MG63 (cell line): ENCODE measurements at regions not wholly inside any gene's neighbourhood (a gene's known extent, or its start where the extent isn't known, plus 50 kb on each side); places are given as distances from the start of the nearest gene placed in this dataset.

Experiments
- DNase-seq: peaks from one replicate; pipeline ENCODE4 v3.0.0-alpha.2; 2020
- H3K27me3 ChIP-seq: fragments of 250-450 bp; sonication (Bioruptor Pico); 2 replicates; pipeline ENCODE4 v1.5.1; 2020; ENCODE audit warnings: mild to moderate bottlenecking, moderate library complexity
- H3K36me3 ChIP-seq: fragments of 250-450 bp; sonication (Bioruptor Pico); 2 replicates; pipeline ENCODE4 v1.5.1; 2020; ENCODE audit warnings: mild to moderate bottlenecking, moderate library complexity
- H3K4me3 ChIP-seq: fragments of 250-450 bp; sonication (Bioruptor Pico); 2 replicates; pipeline ENCODE4 v1.5.1; 2020; ENCODE audit warnings: mild to moderate bottlenecking, moderate library complexity
- H3K9me3 ChIP-seq: fragments of 250-450 bp; sonication (Bioruptor Pico); 2 replicates; pipeline ENCODE4 v1.5.1; 2020; ENCODE audit warnings: mild to moderate bottlenecking, moderate library complexity

DNA sequence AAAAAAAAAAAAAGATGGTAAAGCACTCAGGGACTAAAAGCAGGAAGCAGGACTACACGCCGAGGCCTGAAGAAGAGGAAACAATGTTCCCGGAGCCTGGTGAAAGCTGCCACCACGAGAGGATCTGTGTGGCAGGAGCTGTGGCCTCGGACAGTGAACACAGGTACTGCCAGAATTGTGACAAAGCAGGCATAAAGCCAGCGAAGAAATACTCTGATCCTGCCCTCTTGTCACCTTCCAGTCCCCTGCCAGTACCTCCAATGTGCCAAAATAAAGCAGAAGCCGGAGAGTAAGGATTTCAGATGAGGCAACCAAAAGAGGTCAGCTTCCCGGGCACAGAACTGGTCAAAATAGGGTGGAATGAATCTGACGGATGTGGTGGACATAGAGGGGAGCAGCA is 211.5 kb upstream of the TARS1 start:
- Histone ChIP-seq H3K36me3 (no peaks in the 10 kb centered on the region; the same call in 1 of the 2 replicates), H3K4me3 (no peak overlapping the region), H3K27me3 (no peaks in the 10 kb centered on the region), H3K9me3 (peaks cover 4% of the 10 kb centered on the region)
- DNase-seq, result no peak

DNA sequence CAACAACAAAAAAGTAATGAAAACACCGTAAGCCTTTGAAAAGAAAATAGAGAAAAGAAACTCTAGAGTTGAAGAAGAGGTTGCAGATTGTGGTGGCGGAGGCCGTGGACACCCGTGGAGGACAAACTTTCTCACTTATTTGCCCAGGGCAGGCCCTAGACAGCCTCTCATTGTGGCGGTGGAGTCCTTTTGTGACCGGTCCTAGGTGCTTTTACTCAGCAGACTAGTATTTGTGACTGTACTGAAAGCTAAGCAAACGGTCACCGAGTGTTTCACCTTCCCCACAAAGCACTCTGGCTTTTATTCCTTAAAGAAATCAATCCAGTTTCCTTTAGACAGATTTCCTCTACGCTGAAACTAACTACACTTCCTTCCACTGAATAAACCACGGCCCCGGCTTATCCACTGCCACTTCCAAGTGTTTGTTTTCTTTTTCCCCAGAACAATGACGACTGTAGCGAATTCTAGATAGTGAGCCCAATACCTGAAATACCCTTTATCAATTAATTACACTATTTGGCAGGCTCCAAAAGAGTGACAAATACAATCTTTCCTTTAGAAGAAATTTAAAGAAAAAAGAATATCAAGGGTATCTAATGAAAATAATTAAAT is 210.2 kb upstream of the TARS1 start:
- no peaks in the 10 kb centered on the region for H3K27me3 ChIP-seq
- no peak for DNase-seq
- no peak overlapping the region for H3K4me3 ChIP-seq
- no peaks in the 10 kb centered on the region; the same call in 1 of the 2 replicates for H3K36me3 ChIP-seq
- peaks cover 4% of the 10 kb centered on the region for H3K9me3 ChIP-seq

DNA sequence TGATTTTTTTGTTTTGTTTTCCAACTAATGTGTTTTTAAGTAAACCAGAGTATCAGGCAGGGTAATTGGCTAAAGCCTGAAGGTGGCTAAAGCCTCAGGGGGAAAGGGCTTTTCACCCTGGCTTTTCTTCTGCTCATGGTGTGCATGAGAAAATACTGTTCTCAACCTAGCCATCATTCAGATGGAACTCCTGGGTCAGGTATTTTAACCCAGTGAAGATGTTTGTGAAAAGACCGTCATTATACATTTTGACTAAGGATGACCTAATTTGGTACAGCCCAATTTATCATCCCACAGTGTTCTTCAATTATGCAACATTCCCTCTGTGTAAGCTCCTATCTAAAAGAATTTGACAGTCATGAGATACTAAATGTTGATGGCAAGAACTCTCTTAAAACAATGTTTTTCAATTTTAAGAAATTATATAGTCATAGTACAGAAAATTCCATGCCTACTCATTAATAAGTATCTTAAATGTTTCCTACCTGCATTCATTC is 209.5 kb upstream of the TARS1 start:
- H3K4me3 ChIP-seq, result no peak overlapping the region
- H3K27me3 ChIP-seq, result no peaks in the 10 kb centered on the region
- DNase-seq, result no peak
- H3K36me3 ChIP-seq, result no peaks in the 10 kb centered on the region
- peaks cover under 1% of the 10 kb centered on the region for H3K9me3 ChIP-seq

DNA sequence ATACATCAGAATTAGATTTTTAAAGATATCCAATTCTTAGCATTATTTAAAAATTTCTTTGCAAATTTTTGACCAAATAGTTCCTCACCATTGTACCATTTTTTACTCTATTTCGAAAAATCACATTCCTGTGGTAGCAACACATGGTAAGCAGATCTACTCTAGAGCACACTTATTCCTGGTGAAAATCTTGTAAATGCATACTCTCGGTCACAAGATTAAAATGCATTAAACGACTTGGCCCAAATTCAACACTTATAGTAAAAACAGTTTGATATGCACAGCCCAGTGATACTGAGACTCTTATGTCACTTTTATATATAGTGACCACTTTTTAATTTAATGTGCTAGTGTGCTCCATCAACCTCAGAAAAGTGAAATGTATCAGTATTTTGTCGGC is 208.8 kb upstream of the TARS1 start:
- Histone ChIP-seq H3K9me3 (no peaks in the 10 kb centered on the region), H3K36me3 (no peaks in the 10 kb centered on the region), H3K4me3 (no peak overlapping the region), H3K27me3 (no peaks in the 10 kb centered on the region)
- no peak for DNase-seq

DNA sequence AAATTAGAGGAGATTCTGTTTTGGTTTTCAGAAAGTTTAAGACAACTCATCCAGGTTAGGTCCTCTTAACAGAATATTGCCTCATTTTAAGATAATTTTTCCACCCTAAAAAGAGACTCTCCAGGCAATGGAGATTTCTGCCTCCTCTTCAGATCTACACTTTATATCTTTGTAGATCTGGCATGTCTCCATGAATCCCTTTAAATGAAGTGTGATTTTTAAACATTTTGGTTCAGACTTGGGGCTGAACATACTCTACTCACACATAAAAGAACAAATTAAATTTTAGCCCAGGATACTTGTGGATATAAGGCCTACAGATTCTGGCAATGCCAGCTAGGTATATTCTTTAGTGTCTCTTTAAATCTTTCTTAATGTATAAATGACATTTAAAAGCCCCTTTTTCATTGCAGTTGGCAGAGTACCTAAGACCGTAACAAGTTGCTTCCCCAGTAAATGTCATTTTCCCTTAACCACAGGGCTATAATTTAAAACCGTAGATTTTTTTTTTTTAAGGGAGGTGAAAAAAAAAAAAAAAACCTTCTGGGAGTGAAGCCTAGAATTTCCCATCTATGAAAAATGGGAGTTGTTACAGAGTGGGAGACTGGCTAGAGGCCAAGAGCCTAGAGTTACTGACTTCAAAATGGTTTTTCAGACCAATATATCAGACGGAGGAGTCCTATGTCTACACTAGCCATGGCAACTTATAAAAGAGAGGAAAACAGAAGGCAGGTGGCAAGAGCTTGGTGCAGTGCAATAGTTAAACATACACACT is 207.8 kb upstream of the TARS1 start:
- Histone ChIP-seq H3K27me3 (no peaks in the 10 kb centered on the region), H3K36me3 (no peaks in the 10 kb centered on the region), H3K9me3 (no peaks in the 10 kb centered on the region), H3K4me3 (no peak overlapping the region)
- no peak for DNase-seq

DNA sequence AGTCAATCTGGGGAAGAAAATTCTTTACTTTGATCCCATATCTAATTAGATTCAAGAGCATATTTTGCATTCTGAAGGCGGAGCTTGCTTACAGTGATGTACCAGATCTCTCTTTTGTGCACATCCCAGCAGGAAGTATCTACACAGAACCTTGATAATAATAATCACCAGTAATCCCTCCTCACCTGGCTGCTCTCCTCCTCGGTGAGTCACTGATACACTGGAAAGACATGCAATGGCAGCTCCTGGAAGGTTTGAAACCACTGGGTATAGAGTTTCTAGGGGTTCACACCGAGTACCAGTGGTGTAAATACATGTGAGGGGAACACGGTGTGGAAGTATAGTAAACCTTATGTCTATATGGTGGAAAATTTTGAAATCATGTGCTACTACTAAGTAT is 205.5 kb upstream of the TARS1 start:
- Histone ChIP-seq H3K9me3 (no peaks in the 10 kb centered on the region), H3K36me3 (no peaks in the 10 kb centered on the region), H3K27me3 (no peaks in the 10 kb centered on the region), H3K4me3 (no peak overlapping the region)
- no peak for DNase-seq

DNA sequence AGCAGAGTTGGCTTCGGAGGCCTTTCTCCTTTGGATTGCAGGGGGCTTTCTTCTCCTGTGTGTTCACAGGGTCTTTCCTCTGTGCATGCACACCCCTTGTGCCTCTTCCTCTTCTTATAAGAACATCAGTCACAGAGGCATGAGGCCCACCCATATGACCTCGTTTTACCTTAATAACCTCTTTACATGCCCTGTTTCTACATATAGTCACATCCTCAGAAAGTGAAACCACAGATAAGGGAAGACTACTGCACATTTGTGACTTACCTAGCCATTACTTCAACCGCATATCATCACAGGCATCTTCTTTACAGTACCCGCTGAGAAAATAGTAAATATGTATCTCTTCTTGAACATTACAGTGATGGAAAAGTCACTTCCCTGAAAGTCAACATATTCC is 204.9 kb upstream of the TARS1 start:
- H3K36me3 ChIP-seq, result no peaks in the 10 kb centered on the region
- no peaks in the 10 kb centered on the region for H3K27me3 ChIP-seq
- H3K9me3 ChIP-seq, result no peaks in the 10 kb centered on the region
- DNase-seq, result no peak
- H3K4me3 ChIP-seq, result no peak overlapping the region

DNA sequence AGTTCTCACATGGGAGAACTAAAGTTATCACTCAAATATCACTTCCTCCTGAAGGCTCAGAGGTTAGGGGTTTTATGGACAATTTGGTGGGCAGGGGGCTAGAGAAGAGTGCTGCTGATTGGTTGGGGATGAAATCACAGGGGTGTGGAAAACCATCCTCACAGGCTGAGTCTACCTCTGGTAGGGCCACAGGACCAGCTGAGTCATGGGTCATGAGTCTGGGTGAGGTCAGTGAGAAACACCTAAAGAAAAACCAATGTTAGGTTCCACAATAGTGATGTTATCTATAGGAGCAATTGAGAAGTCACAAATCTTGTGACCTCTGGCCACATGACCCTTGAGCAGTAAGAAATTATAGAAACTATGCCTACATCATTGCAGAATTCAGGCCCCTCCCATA is 203.3 kb upstream of the TARS1 start:
- no peak overlapping the region for H3K4me3 ChIP-seq
- H3K27me3 ChIP-seq, result no peaks in the 10 kb centered on the region
- DNase-seq, result no peak
- H3K36me3 ChIP-seq, result no peaks in the 10 kb centered on the region
- no peaks in the 10 kb centered on the region for H3K9me3 ChIP-seq

DNA sequence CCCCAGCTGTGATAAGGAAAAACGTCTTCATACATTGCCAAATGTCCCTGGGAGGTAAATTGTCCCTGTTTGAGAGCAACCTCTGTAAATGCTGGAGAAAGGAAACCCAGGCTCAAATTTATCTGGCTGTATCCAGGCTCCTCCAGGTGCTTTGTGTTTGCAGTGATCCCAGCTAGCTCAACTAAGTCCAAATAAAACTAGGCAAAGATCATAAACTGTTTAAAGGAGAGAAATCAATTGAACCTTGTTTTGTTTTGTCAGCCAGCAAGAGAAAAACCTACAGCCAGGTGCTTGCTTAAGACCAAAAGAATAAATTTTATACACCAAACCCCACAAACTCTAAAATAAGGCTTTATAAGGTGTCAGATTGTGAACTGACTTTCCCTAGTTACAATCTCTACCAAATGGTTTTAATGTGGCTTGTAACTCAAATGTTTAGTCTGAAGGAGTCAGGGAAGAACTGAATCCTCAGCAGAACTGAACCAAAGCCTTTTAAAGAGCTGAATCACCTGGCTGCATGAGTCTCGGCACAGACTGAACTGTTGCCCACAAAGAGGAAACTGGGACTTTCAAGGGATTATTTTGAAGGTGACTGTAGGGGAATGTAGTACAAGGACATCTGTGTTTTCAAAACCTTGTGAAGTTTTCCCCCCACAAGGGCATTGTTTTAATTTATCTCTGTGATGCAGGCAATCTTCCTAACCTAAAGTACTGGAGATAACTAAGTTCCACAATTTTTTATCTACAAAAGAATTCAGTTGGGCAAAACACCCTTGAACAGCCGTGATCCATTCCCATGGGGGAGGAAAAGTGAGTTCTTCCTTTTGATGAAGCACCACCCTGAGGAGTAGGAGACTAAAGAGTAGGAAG is 201.7 kb upstream of the TARS1 start:
- Histone ChIP-seq H3K36me3 (no peaks in the 10 kb centered on the region), H3K27me3 (no peaks in the 10 kb centered on the region), H3K9me3 (no peaks in the 10 kb centered on the region), H3K4me3 (no peak overlapping the region)
- DNase-seq, result no peak

DNA sequence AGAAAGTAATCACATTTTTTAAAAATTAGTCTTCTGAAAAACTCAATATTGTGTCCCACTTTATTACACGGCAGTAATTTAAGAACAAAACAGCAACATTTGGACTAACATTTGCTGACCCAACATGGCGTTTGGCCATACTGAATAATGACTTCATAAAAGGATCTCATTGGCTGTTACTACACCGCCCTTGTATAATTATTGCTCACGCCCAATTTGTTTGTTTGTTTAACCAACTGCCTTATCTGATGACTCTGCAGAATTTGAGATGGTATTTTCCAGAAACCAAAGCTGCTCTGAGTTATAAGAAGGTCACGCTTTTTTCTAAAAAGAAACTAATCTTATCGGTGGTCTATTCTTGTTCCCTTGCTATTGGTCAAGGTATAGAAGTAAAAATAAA is 200.2 kb upstream of the TARS1 start:
- DNase-seq, result no peak
- no peaks in the 10 kb centered on the region for H3K9me3 ChIP-seq
- no peaks in the 10 kb centered on the region for H3K27me3 ChIP-seq
- no peaks in the 10 kb centered on the region for H3K36me3 ChIP-seq
- no peak overlapping the region for H3K4me3 ChIP-seq

DNA sequence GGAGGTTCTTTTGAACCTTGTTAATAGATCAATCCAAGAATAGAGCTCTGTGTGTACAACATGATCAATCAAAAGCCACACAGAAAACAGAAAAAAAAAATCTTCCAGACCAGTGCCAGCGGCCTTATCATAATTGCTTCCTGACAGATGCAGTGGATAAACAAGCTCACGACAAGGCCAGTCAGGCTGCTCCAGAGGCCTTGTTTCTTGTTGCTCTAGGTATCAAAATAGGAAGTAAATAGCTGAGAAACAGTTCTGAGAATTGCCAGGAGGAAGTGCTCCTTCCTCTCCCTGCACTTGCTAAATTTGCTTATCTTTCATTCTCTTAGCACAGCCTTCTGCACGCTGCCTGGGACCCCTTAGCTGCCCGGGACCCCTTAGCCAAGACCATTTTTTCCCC is 199.0 kb upstream of the TARS1 start:
- H3K27me3 ChIP-seq, result no peaks in the 10 kb centered on the region

DNA sequence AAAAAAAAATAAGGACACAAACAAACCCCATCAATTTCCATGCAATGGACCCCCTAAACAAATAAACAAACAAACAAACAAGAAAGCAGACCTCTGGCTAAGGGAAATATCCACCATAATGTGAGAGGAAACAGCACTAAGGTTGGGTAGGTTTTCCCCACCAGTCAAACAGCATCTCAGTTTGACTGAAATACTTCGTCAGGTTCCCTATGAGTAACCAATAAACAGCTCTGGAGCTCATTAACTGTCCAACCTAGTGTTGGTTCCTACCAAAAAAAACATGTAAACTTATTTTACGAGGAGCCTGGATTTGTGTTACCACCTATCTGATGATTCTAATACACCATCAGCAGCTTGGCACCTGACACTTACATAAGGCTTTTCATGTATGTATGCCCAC is 198.5 kb upstream of the TARS1 start:
- Histone ChIP-seq H3K9me3 (no peaks in the 10 kb centered on the region), H3K36me3 (no peaks in the 10 kb centered on the region), H3K27me3 (no peaks in the 10 kb centered on the region), H3K4me3 (no peak overlapping the region)
- no peak for DNase-seq

More for the DNA sequence above, 199.0 kb upstream of the TARS1 start:
- no peak for DNase-seq
- Histone ChIP-seq H3K36me3 (no peaks in the 10 kb centered on the region), H3K4me3 (no peak overlapping the region), H3K9me3 (no peaks in the 10 kb centered on the region)

DNA sequence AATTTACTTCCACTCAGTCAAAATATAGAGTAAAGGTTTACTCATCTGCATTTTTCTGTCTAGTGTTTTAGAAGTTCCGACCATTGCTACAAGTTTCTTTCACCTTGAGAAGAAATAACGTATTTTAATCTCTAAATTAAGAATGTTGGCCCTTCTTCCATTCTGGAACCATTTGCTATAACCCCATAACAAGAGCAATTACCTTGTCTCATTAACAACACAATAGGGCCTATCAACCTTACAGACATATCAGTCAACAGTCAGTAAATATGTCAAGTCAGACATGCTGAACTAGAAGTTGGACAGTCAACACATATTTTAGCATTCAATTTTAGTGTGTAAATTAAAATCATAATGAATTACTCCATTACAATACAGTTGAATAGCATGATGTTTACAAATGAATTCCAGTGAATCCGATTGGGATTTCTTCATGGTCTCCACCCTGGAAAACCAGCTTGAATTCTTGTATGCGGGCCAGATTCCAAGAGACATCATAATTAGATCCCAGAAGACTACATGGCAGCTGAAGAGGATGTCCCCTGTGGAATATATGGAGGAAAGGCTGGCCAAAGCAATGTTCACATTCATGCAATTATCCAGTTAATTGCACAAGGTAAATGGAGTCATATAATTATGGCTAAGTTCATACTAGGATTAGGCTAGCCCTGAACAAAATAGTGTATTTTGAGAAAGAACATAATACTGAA is 196.2 kb upstream of the TARS1 start:
- no peak for DNase-seq
- H3K36me3 ChIP-seq, result no peaks in the 10 kb centered on the region
- H3K27me3 ChIP-seq, result no peaks in the 10 kb centered on the region
- H3K9me3 ChIP-seq, result no peaks in the 10 kb centered on the region
- H3K4me3 ChIP-seq, result no peak overlapping the region

DNA sequence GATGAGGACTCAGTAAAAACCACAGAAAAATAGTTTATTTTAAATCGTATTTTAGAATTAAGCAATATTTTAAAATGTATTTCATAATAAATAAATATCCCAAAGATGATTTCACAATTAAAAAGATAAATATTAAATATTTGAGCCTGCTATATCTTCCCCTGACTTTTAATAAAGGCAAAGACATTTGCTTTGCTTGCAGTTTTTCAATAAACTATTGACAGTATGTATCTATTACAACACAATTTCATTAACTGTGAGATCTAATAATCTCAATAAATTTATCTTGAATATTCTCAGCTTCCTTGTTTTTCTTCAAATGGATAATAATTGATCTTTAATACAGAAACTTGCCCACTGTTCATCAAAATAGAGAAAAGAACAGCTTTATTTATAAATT is 186.2 kb upstream of the TARS1 start:
- no peak overlapping the region for H3K4me3 ChIP-seq
- no peak for DNase-seq
- no peaks in the 10 kb centered on the region for H3K36me3 ChIP-seq
- no peaks in the 10 kb centered on the region; the same call in 1 of the 2 replicates for H3K9me3 ChIP-seq
- no peaks in the 10 kb centered on the region for H3K27me3 ChIP-seq

DNA sequence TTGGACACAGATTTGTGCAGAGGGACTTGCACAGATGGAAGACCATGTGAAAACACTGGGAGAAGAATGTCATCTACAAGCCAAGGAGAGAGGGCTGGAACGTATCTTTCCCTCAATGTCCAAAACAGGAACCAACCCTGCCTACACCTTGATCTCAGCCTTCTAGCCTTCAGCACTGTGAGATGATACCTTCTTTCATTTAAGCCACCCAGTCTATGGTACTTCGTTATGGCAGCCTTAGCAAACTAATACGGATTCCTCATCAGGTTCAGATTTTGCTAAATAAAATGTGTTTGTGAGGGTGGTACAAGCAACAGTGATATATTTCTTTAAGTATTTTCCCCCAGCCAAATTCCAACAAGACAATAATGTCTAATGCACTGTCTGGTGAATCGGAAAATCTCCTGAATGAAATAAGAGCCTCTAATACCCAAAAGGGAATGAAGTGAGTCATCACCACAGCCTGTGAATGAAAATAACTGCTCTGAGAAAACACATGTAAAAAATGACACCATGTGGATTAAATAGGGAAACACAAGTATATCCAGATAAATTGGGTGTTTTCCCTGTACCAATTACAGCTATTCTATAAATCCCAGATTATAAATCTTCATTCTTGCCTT is 182.8 kb upstream of the TARS1 start:
- Histone ChIP-seq H3K27me3 (no peaks in the 10 kb centered on the region), H3K9me3 (peaks cover 5% of the 10 kb centered on the region), H3K4me3 (no peak overlapping the region), H3K36me3 (no peaks in the 10 kb centered on the region)
- peak; percentile 2 for DNase-seq

DNA sequence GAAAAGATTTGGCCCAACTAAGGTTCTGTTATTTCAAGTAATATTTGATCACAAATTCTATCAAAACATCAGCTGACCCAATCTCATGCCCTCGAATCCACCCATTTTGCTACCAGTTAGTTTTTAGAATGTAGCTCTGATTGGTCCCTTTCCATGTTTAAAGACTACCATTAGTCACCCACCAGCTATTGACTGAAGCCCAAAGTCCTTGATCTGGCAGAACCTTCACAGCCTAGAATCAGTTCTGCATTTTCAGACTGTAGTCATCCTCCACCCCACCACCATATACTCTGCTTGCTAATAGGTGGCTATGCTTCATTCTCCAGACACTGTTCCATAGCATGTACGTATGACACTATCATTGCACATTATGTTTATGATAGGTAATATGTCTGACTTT is 182.2 kb upstream of the TARS1 start:
- peaks cover 5% of the 10 kb centered on the region for H3K9me3 ChIP-seq
- H3K36me3 ChIP-seq, result no peaks in the 10 kb centered on the region
- H3K27me3 ChIP-seq, result no peaks in the 10 kb centered on the region
- no peak overlapping the region for H3K4me3 ChIP-seq
- peak; percentile 7 for DNase-seq
